CD14-positive monocyte (primary cell): ENCODE measurements at regions not wholly inside any gene's neighbourhood (a gene's known extent, or its start where the extent isn't known, plus 50 kb on each side); places are given as distances from the start of the nearest gene placed in this dataset.

Experiments
- DNase-seq, 3 donors: peaks; one replicate each; pipeline ENCODE4 v3.0.0-alpha.2; 2011 to 2022
- H2AFZ ChIP-seq: 2 replicates; pipeline ENCODE4 v1.6.0; 2012; ENCODE audit warnings: mild to moderate bottlenecking, low read depth, low read length, inconsistent platforms; ENCODE audit not compliant: insufficient read depth, poor library complexity, severe bottlenecking
- H3K27ac ChIP-seq, 2 donors: 1 replicate in 1 of 2; 2 replicates in 1 of 2; pipeline ENCODE4 v1.5.1; 2012 to 2013; ENCODE audit warnings: low read length in 2 of 2, control low read depth in 1 of 2, inconsistent platforms in 1 of 2, low read depth in 1 of 2, mild to moderate bottlenecking in 1 of 2
- H3K27me3 ChIP-seq, 2 donors: one replicate each; pipeline versions ENCODE4 v1.6.0 to v1.6.1; 2011 to 2013; ENCODE audit warnings: low read length in 2 of 2; ENCODE audit not compliant: control insufficient read depth in 2 of 2, insufficient read depth in 2 of 2
- H3K36me3 ChIP-seq, 2 donors: replicated peaks in 1 of 2; 1 replicate in 1 of 2; 2 replicates in 1 of 2; pipeline versions ENCODE4 v1.5.1 to v1.6.1; 2012 to 2013; ENCODE audit warnings: low read length in 2 of 2, control low read depth in 1 of 2, inconsistent platforms in 1 of 2, mild to moderate bottlenecking in 1 of 2; ENCODE audit not compliant: insufficient read depth in 2 of 2, control insufficient read depth in 1 of 2
- H3K4me1 ChIP-seq, 2 donors: 1 replicate in 1 of 2; 2 replicates in 1 of 2; pipeline versions ENCODE4 v1.5.1 to v1.6.1; 2012 to 2013; ENCODE audit warnings: low read length in 2 of 2, control low read depth in 1 of 2, inconsistent platforms in 1 of 2, mild to moderate bottlenecking in 1 of 2, moderate library complexity in 1 of 2; ENCODE audit not compliant: insufficient read depth in 2 of 2, control insufficient read depth in 1 of 2
- H3K4me2 ChIP-seq: replicated peaks from 2 replicates; pipeline ENCODE3; 2012; ENCODE audit warnings: low read length, moderate library complexity, mild to moderate bottlenecking; ENCODE audit not compliant: poor library complexity, severe bottlenecking; ENCODE audit errors: extremely low read depth
- H3K4me3 ChIP-seq, 3 experiments: fragments of 200-600 bp in 1 of 3; sonication (generic) in 1 of 3; replicated peaks in 1 of 3; 1 replicate in 2 of 3; 2 replicates in 1 of 3; pipeline ENCODE4 v1.5.1; 2011 to 2013; ENCODE audit warnings: low read length in 3 of 3, mild to moderate bottlenecking in 3 of 3, control low read depth in 2 of 3, low read depth in 2 of 3, inconsistent platforms in 1 of 3, moderate library complexity in 1 of 3
- H3K79me2 ChIP-seq: 2 replicates; pipeline ENCODE4 v1.6.0; 2012; ENCODE audit warnings: mild to moderate bottlenecking, control low read depth, inconsistent platforms, low read length, moderate library complexity; ENCODE audit not compliant: insufficient read depth
- H3K9ac ChIP-seq: 2 replicates; pipeline ENCODE4 v1.6.0; 2017; ENCODE audit warnings: low read length, mild to moderate bottlenecking; ENCODE audit not compliant: insufficient read depth, poor library complexity, severe bottlenecking
- H3K9me3 ChIP-seq, 2 donors: replicated peaks in 1 of 2; 1 replicate in 1 of 2; 2 replicates in 1 of 2; pipeline versions ENCODE4 v1.5.1 to v1.6.1; 2012 to 2013; ENCODE audit warnings: low read length in 2 of 2, control low read depth in 1 of 2; ENCODE audit not compliant: control insufficient read depth in 1 of 2, insufficient read depth in 1 of 2
- H4K20me1 ChIP-seq: 2 replicates; pipeline ENCODE4 v1.6.0; 2012; ENCODE audit warnings: mild to moderate bottlenecking, low read length, control low read depth, moderate library complexity; ENCODE audit not compliant: insufficient read depth
- H3K27ac Mint-ChIP-seq, 7 donors: one replicate each; pipeline ENCODE4 v1.8.0; 2020; ENCODE audit warnings: mild to moderate bottlenecking in 7 of 7, mixed read lengths in 7 of 7, moderate library complexity in 6 of 7, inconsistent platforms in 2 of 7
- H3K27me3 Mint-ChIP-seq, 3 donors: one replicate each; pipeline ENCODE4 v1.8.0; 2021 to 2022; ENCODE audit warnings: low read depth in 3 of 3, mild to moderate bottlenecking in 3 of 3, mixed read lengths in 3 of 3, moderate library complexity in 3 of 3, inconsistent platforms in 1 of 3
- H3K36me3 Mint-ChIP-seq, 2 donors: one replicate each; pipeline ENCODE4 v1.8.0; 2020; ENCODE audit warnings: mixed read lengths in 2 of 2, inconsistent platforms in 1 of 2, mild to moderate bottlenecking in 1 of 2
- H3K4me1 Mint-ChIP-seq: one replicate; pipeline ENCODE4 v1.8.0; 2020; ENCODE audit warnings: mild to moderate bottlenecking, mixed read lengths
- H3K4me3 Mint-ChIP-seq, 2 donors: one replicate each; pipeline ENCODE4 v1.8.0; 2020; ENCODE audit warnings: mild to moderate bottlenecking in 2 of 2, mixed read lengths in 2 of 2, moderate library complexity in 1 of 2
- H3K9me3 Mint-ChIP-seq, 7 donors: one replicate each; pipeline ENCODE4 v1.8.0; 2020 to 2022; ENCODE audit warnings: mixed read lengths in 7 of 7, mild to moderate bottlenecking in 6 of 7, moderate library complexity in 6 of 7, inconsistent platforms in 2 of 7
- WGBS: methylation state at CpG from one replicate; pipeline ENCODE4 v1.1.5; 2013; ENCODE audit warnings: missing lambda C conversion rate; ENCODE audit not compliant: insufficient coverage; 5-methylcytosine and 5-hydroxymethylcytosine counted together
- intact Hi-C, 2 donors: fragments of 100-400 bp; cut with micrococcal nuclease; formaldehyde crosslinking; loops; one replicate each; pipeline versions ENCODE4 v1.15.0 to v1.15.1; 2023
- TF ChIP-seq, protein P1 (sequence below): fragments of 200-600 bp; IDR thresholded peaks from one replicate; pipeline ENCODE4 v1.8.0; 2022; ENCODE audit warnings: antibody characterized with exemption, mild to moderate bottlenecking

DNA sequence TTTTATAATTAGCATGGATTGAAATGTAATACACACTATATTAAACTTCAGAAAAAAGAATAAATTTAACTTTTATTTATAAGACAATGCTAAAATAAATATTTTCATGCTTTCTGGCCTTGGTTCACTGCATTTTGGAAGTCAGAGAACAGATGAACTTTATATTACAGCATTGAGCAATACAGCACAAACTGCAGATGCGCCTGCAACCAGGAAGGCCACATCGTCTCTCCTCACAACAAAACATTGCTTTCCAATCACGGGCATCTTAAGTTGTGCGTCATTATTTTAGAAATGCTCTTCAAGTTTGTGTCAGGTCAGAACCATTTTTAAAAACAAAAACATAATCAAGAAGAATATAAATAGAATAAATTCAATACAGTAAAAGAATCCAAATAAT lies 89.3 kb upstream of the CEP126 start:
- TF ChIP-seq, protein P1, sequence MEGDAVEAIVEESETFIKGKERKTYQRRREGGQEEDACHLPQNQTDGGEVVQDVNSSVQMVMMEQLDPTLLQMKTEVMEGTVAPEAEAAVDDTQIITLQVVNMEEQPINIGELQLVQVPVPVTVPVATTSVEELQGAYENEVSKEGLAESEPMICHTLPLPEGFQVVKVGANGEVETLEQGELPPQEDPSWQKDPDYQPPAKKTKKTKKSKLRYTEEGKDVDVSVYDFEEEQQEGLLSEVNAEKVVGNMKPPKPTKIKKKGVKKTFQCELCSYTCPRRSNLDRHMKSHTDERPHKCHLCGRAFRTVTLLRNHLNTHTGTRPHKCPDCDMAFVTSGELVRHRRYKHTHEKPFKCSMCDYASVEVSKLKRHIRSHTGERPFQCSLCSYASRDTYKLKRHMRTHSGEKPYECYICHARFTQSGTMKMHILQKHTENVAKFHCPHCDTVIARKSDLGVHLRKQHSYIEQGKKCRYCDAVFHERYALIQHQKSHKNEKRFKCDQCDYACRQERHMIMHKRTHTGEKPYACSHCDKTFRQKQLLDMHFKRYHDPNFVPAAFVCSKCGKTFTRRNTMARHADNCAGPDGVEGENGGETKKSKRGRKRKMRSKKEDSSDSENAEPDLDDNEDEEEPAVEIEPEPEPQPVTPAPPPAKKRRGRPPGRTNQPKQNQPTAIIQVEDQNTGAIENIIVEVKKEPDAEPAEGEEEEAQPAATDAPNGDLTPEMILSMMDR: no peak
- intact Hi-C loops: no loop called here

DNA sequence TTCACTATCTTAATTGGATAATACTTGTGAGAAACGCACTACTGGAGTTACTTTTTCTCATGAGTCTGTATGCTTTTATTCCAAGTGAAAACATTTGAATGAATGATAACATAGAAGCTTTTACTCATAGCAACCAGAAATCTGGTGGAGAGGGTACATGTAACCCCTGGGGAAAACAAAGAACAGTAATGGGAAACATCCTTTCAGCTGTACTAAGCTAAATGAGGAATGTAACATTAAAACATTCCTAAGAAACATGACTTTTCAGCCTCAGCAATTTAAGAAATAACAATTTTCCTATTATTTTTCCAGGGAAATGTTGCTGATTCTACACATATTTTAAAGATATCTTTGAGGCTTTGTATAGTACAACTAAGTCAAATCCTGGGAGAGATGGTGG lies 97.2 kb upstream of the CEP126 start:
- Mint-ChIP-seq H3K27ac (no peak overlapping the region), H3K9me3 (peaks cover 0 to 2% (median 0%) of the 10 kb centered on the region in 7 donors), H3K36me3 (no peaks in the 10 kb centered on the region), H3K4me3 (no peak overlapping the region), H3K4me1 (no peaks in the 10 kb centered on the region), H3K27me3 (peaks cover 0 to 2% (median 0%) of the 10 kb centered on the region in 3 donors)
- no peak overlapping the region for H3K9ac ChIP-seq
- no CpG with 5 or more reads among the region's 1 CpG for WGBS
- H3K27ac ChIP-seq: no peak overlapping the region
- no peaks in the 10 kb centered on the region for H3K9me3 ChIP-seq
- TF ChIP-seq, protein P1: no peak
- H3K79me2 ChIP-seq: no peaks in the 10 kb centered on the region
- intact Hi-C loops: no loop called here
- no peaks in the 10 kb centered on the region for H3K27me3 ChIP-seq
- no peak overlapping the region for H3K4me2 ChIP-seq
- H3K36me3 ChIP-seq: no peaks in the 10 kb centered on the region
- no peak overlapping the region for H2AFZ ChIP-seq
- H4K20me1 ChIP-seq: no peaks in the 10 kb centered on the region
- no peak for DNase-seq
- H3K4me1 ChIP-seq: no peaks in the 10 kb centered on the region
- no peak overlapping the region for H3K4me3 ChIP-seq

More for the DNA sequence above, 89.3 kb upstream of the CEP126 start:
- no peak for DNase-seq
- H3K4me1 ChIP-seq: no peaks in the 10 kb centered on the region
- H3K9me3 ChIP-seq: no peaks in the 10 kb centered on the region
- Mint-ChIP-seq H3K27ac (no peak overlapping the region), H3K36me3 (no peaks in the 10 kb centered on the region), H3K9me3 (no peaks in the 10 kb centered on the region), H3K4me1 (no peaks in the 10 kb centered on the region), H3K27me3 (no peaks in the 10 kb centered on the region), H3K4me3 (no peak overlapping the region)
- H3K27ac ChIP-seq: no peak overlapping the region
- H4K20me1 ChIP-seq: no peaks in the 10 kb centered on the region
- no CpG with 5 or more reads among the region's 4 CpGs for WGBS
- no peak overlapping the region for H2AFZ ChIP-seq
- no peak overlapping the region for H3K4me2 ChIP-seq
- H3K9ac ChIP-seq: no peak overlapping the region
- no peaks in the 10 kb centered on the region for H3K27me3 ChIP-seq
- no peaks in the 10 kb centered on the region for H3K79me2 ChIP-seq
- H3K4me3 ChIP-seq: no peak overlapping the region
- no peaks in the 10 kb centered on the region for H3K36me3 ChIP-seq
